Suppressor macrophage treated with lipopolysaccharide for 1 hour (primary cell): ENCODE measurements at regions not wholly inside any gene's neighbourhood (a gene's known extent, or its start where the extent isn't known, plus 50 kb on each side); places are given as distances from the start of the nearest gene placed in this dataset.

Experiments
- DNase-seq, 3 donors: peaks; one replicate each; pipeline ENCODE4 v3.0.0-alpha.2; 2020 to 2022

DNA sequence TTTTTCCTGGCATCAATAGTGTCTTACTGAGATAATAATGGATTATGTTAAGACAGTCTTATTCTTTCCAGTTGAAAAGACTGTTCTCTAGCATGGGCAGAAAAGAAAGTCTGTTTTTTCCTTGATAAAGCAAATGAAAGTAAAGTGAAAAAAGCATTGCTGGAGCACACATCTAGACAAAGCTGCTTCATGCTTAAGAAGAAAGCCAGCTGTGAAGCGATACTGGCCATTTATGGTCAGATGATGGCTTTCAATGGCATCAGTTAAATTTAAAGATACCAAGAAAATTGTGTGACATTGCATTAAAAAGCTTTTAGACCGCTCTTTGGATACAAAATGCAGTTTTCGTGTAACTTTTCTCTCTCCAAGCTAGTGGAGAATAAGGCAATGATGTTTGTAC, 242.1 kb upstream of the TRAM1L1 start:
- no peak for DNase-seq

DNA sequence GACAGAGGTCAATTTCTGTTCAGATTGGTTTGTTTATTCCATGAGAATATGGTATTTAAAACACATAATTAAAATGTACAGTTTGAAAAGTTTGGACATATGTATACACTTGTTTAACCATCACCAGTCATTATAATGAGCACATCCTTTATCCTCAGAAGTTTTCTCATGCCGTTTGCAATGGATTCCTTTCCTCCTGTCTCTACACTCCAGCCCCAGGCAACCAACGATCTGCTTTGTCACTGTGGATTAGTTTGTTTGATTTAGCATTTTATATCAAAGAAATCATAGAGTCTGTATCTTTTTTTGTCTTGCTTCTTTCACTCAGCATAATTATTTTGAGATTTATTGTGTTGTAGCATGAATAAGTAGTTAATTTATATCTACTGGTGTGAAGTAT, 243.0 kb upstream of the TRAM1L1 start:
- DNase-seq = no peak

DNA sequence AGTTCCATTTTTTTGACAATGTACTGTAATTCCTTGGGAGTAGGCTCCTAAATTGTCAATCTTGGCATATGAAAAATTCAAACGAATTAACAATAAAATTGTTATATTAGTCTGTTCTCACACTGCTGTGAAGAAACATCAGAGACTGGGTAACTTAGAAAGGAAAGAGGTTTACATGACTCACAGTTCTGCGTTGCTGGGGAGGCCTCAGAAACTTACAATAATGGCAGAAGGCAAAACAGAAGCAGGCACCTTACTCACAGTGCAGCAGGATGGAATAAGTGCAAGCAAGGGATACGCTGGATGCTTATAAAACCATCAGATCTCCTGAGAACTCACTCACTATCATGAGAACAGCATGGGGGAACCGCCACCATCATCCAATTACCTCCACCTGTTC, 246.4 kb upstream of the TRAM1L1 start:
- DNase-seq = no peak

GRCh38 chr4:117334451-117335188, 249.2 kb upstream of the TRAM1L1 start:
- DNase-seq = no peak

GRCh38 chr4:117357437-117357836, 272.1 kb upstream of the TRAM1L1 start:
- DNase-seq = no peak

DNA sequence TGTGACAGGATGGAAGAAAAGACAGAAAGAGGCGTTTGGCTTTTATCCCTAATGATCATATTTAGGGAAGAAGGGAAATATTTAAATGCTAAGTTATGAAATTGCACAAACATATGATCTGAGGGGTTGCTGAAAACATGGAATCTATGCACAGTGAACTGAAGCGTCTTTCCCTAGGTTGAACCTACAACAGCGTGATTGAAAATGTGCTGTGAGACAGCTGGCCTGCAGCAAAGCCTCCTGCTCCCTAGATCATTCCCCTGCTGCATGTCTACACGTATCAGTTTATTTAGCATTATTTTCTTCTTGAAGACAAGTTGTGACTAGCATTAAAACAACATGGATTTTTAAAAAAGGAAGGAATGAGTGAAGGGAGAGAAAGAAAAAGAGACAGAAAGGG, 272.5 kb upstream of the TRAM1L1 start:
- DNase-seq = no peak

DNA sequence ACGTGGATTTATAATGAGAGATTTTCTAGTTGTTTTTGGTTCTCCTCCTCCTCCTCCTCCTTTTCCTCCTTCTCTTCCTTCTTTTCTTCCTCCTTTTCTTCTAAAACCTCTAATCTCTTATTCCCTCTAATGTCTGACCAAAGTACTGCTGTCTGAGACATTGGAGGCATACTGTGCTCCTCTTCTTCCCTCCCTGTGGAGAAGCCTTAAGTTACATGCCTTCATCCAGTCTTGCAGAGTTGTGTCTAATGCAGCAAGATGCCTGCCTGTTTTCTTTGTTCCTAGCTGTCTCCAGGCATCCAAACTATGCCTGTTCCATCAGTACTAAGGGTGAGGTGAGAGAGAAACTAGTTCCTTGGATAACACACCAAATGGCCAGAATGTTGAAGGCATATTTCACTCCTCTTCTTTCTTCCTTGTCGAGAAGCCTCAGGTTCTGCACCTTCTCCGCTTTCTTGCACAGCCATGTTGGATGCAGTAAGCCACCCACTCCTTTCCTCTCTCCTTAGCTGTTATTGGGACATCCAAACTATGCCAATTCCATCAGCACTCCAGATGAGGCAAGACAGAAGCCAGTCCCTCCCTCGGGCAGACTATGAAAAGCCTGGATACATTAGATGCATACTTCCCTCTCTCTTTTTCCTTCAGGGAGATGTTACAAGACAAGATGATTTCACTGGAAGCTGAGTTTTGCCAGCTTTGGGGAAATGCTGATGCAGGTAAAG, 285.7 kb upstream of the TRAM1L1 start:
- no peak for DNase-seq

DNA sequence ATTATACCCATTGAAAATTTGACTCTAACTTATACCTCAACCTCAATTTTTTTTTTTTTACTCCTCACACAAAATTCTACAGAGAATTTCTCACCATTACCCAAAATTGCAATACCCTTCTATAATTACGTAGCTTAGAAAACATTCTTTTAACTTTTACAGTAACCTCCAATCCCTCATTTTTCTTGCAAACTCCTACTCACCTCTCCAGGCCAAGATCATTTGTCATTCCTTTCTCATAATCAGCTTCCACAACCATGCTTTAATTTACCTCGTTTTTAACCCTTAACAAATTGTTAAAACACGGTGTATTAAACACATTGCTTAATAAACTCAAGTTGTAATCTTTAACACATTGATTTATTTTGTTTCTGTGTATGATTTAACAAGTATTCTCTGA, 289.7 kb upstream of the TRAM1L1 start:
- DNase-seq = no peak

DNA sequence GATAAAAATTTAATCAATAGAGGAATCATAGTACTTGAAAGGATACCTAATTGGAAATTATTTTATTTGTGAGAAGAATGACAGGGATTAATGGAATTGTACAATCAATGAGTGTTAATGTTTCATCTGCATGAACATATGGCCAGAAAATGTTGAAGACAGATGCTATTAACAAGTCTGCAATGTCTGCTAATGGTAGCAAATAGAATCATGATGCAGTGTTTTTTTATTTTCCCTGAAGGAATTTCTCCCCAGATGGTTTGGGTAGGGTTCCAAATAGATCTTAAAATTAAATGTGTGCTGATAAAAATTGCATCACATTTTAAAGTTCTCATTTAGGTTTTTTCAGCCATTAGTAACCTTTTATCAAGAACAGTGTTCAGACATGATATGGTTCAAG, 291.3 kb upstream of the TRAM1L1 start:
- no peak for DNase-seq

DNA sequence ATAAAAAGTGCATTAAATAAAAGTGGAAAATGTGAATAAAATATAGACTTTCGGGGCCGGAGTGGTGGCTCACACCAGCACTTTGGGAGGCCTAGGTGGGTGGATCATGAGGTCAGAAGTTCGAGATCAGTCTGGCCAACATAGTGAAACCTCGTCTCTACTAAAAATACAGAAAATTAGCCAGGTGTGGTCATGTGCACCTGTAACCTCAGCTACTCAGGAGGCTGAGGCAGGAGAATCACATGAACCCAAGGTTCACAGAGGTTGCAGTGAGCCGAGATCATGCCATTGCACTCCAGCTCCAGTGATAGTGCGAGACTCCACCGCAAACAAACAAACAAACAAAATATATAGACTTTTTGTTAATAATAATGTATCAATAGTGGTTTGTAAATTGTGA, 293.6 kb upstream of the TRAM1L1 start:
- DNase-seq = no peak

DNA sequence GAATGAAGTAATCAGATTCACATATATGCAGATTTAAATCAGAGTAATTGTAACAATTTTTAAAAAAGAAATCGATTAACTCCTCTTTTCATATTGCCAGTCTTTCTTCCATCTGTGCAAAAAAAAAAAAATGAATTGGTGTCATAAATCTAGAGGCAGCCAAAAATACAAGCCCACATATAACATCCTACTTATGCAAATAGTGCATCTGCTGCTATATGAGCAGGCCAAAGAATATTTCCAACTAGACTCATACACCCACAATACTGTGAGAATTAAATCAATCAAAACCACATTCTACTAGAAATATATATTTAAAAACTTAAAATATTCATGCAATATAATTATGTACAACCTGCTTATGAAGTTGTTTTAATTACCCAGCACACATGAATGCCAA, 298.1 kb upstream of the TRAM1L1 start:
- no peak for DNase-seq

DNA sequence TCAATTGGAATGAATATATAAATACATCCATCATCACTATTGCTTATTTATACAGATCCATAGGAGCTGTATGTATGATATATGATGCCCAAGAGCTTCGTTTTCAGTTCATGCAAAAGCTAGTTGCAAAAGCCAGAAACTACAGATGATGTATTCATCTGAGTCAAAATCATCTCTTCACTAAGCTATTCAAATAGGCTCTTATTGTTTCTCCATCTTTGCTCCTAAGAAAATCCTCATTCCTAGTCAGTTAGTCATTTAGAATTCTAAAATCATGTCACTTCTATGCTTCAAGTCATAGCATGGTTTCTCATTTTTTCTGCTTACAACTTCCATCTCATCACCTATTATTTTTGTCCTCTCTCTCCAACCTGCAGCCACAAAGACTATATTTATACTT, 300.1 kb upstream of the TRAM1L1 start:
- no peak for DNase-seq

GRCh38 chr4:117387072-117387471, 301.7 kb upstream of the TRAM1L1 start:
- DNase-seq = no peak

GRCh38 chr4:117400039-117400835, 314.9 kb upstream of the TRAM1L1 start:
- DNase-seq = no peak

DNA sequence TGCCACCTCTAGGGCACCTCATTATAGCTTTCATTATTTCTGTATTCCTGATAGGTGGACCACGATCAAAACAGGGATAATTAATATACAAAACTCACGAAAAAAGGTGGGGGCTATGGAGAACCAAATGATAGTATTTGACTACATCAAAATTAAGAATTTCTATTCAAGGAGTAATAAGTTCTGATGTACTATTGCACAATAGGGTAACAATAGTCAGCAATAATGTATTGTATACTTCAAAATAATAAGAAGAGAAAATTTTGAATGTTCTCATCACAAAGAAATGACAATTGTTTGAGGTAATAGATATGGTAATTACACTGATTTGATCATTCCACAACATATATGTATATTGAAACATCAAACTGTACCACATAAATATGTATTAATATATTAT, 327.3 kb upstream of the TRAM1L1 start:
- no peak for DNase-seq

- DNase-seq = no peak
Observed at GRCh38 chr4:117417856-117418255, 332.5 kb upstream of the TRAM1L1 start.

GRCh38 chr4:117420948-117421347, 335.6 kb upstream of the TRAM1L1 start:
- DNase-seq = no peak

- DNase-seq = no peak
Observed at GRCh38 chr4:117421706-117422105, 336.3 kb upstream of the TRAM1L1 start.

- DNase-seq = no peak
Observed at GRCh38 chr4:117422297-117422696, 336.9 kb upstream of the TRAM1L1 start.

DNA sequence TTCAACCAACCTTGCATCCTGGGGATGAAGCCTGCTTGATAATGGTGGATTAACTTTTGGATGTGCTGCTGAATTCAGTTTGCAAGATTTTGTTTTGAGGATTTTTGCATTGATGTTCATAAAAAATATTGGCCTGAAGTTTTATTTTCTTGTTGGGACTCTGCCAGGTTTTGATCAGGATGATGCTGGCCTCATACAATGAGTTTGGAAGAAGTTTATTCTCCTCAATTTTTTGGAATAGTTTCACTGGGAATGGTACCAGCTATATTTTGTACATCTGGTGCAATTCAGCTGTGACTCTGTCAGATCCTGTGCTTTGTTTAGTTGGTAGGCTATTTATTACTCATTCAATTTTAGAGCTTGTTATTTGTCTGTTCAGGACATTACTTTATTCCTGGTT, 340.3 kb upstream of the TRAM1L1 start:
- no peak for DNase-seq

DNA sequence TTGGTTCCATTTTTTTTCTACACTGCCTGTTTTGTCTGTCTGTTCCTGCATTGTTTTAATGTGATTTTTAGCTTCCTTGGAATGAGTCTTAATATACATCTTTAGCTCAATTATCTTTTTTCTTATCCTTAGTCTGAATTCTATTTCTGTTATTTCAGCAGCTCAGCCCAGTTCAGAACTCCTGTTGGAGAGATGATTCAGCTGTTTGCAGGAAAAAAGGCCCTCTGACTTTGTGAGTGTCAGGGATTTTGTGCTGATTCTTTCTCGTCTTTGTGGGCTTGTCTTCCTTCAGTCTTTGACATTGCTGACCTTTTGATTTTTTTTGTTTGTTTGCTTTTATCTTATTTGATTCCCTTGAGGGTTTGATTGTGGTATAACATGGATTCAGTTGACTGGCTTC, 343.2 kb upstream of the TRAM1L1 start:
- no peak for DNase-seq

DNA sequence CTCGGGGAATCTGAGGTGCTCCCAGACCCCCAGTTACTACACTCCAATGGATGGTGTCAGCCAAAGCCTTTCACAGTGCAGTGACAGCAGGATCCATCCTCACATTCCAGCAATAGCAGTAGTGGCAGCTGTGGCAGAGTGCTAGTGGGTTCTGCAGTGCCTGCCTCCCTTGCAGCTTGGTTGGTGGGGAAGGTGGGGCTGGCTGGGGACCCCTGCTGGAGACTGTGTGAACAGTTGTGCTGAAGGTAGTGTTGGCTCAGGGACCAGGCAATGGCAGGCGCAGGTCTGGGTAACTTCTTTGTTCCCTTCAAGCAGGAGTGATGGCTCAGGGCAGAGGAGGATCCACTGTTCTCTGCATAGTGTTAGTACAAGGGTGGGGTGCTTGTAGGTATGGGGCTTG, 343.7 kb upstream of the TRAM1L1 start:
- no peak for DNase-seq

GRCh38 chr4:117429506-117429905, 344.1 kb upstream of the TRAM1L1 start:
- no peak for DNase-seq

DNA sequence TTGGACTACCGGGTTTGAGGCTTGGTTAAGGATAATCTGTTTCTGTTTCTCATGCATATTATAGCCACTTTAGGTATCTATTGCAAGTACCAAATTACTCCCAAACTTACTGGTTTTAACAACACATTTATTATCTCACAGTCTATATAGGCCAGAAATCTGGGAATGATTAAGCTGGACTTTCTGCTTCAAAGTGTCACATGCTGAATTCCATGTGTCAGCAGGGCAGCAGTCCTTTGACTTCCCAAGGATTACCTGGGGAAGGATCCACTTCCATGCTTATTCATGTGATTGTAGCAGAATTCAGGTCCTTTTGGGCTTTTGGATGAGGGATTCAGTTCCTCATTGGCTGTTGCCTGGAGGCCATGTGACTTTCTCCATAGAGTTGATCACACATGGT, 349.0 kb upstream of the TRAM1L1 start:
- DNase-seq = no peak
